GM21529 (cell line): ENCODE measurements at regions not wholly inside any gene's neighbourhood (a gene's known extent, or its start where the extent isn't known, plus 50 kb on each side); places are given as distances from the start of the nearest gene placed in this dataset.

Experiments
- ATAC-seq: cut with Tn5 transposase; IDR thresholded peaks from one replicate; pipeline ENCODE4 v1.9.1; 2021; ENCODE audit not compliant: unreplicated experiment

- ATAC-seq: no peak
These were observed 581.7 kb upstream of the CCDC54 start for GRCh38 chr3:106795553-106795952.

- no peak for ATAC-seq
These were observed 579.8 kb upstream of the CCDC54 start for GRCh38 chr3:106797461-106797860.

DNA sequence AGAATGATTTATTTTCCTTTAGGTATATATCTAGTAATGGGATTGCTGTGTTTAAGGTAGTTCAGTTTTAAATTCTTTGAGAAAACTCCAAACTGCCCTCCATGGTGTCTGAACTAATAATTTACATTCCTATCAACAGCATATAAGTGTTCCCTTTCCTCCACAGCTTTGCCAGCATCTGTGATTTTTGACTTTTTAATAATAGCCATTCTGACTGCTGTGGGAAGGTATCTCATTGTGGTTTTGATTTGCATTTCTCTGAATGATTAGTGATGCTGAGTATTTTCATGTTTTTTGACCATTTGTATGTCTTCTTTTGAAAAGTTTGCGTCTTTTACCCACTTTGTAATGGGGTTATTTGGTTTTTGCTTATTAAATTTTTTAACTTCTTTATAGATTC is 571.6 kb upstream of the CCDC54 start:
- ATAC-seq: no peak

DNA sequence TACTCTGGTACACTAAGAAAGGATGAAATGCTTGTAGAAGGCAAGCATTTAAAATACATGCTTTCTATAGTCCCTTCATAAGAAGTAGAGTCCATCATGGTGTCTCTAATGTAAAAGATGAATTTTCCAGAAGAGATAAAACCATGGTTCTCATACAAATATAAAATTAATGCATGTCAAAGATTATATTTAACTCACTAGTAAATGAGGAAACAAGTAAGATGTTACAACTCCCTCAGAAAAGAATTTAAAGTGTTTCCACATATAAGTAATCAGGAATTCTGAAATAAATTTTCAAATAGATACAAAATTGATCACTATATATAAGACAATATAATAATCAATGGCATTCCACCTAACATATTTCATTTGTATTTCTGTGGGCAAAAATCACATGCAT is 570.3 kb upstream of the CCDC54 start:
- ATAC-seq: no peak

DNA sequence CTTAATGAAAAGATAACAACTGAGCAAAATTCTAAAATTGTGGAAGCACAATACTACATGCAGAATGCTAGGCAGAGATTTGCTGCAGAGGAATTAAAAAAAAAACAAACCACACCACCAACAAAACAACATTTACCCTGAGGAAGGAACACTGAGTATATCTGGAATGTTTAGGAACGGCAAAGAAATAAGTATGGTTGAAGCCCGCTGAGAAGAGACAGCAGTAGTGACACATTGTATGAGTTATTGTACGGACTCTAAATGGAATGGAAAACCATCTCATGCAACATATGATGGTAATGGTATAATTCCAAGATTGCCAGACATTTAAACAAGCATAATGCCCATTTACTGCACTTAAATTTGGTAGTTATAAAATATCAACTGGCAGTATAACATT is 568.2 kb upstream of the CCDC54 start:
- no peak for ATAC-seq

GRCh38 chr3:106809623-106810299 is 567.5 kb upstream of the CCDC54 start:
- ATAC-seq: no peak

DNA sequence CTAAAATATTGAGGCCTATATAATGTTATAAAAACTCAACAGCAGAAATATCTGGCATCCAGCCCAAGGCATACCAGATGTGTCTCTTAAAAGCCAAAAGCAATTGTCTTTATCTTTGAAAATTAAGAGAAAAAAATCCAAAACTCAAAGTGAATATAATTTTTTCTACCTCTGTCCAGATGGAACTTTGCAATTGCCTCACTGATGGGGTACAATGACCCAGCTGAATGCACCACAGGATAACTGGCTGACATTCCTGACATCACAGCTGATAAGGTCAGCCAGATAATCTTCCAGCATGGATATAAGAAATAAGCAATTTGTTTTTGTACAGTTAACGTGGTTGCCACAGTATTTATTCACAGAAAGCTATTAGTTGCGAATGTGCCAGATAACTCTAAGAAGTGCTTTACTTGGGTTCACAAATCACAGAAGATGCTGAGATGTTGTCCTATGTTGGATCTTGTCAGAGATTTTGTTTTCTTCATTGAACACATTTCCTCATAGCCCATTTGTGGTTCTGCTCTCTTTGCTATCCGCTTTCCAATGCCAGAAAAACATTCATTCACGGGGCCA is 566.9 kb upstream of the CCDC54 start:
- no peak for ATAC-seq

GRCh38 chr3:106811376-106811775 is 565.9 kb upstream of the CCDC54 start:
- no peak for ATAC-seq

- ATAC-seq: no peak
These were observed 563.5 kb upstream of the CCDC54 start for GRCh38 chr3:106813742-106814141.

- ATAC-seq: no peak
These were observed 563.0 kb upstream of the CCDC54 start for GRCh38 chr3:106814231-106814630.

DNA sequence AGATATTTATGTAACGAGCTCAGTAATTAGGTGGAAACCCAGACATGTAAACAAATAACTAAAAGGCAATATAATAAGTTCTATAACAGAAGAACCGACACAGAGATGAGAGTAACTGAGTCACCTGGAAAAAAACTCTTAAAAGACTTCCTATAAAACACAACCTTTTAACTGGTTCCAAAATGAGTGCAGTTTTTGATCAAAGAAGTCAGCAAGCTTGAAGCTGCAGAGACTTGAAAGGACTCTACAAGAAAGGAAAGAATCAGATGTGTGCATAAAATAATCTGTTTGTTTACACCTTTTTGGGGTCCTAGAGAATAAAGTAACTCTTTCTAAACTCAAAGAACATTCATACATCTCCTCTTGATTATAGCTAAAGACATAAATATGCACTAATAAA is 560.4 kb upstream of the CCDC54 start:
- ATAC-seq: no peak

- no peak for ATAC-seq
These were observed 559.5 kb upstream of the CCDC54 start for GRCh38 chr3:106817706-106818105.

DNA sequence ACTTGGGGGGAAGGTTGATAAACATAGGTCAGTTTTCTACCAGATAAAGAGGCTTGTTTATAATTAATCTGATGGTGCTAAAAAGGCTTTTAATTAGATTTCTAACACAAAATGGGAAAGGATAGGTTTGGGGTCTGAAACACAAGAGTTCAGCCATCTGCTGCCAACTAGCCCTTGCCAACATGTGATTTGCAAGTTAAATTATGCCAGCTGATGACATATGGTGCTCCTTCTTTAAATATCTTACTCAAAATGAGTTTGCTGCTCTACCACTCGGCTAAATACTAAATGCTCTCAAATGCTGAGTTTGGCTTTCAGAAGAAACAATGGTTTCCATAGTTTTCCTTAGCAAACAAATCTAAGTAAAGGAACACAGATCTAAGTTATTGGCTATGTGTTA is 557.8 kb upstream of the CCDC54 start:
- no peak for ATAC-seq

DNA sequence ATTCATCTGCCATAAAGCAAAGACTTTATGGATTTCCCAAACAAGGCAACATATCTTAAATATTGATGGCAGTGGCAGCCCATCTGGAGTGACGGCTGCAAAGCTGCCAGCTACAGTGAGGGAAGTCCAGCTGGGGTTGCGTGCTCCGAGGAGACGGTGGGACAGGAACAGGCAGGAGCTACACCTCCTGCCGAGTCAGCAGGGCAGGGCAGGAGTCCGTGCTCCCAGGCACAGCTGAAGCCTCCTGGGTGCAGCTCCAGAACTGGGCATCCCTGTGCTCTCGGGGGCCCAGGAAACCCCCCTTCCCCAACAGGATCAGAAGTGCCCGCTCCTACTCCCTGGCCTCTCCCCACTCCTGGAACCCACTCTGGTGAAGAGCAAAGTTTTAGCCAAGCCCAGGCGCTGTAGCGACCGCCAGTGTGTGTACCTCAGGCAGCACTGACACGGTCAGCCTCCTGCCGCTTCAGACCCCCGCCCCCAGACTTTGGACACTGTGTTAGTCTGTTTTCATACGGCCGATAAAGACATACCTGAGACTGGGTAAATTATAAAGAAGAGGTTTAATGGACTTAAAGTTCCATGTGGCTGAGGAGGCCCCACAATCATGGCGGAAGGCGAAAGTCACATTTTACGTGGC is 556.4 kb upstream of the CCDC54 start:
- ATAC-seq: no peak

- no peak for ATAC-seq
These were observed 555.4 kb upstream of the CCDC54 start for GRCh38 chr3:106821801-106822200.

GRCh38 chr3:106822204-106822603 is 555.0 kb upstream of the CCDC54 start:
- no peak for ATAC-seq

DNA sequence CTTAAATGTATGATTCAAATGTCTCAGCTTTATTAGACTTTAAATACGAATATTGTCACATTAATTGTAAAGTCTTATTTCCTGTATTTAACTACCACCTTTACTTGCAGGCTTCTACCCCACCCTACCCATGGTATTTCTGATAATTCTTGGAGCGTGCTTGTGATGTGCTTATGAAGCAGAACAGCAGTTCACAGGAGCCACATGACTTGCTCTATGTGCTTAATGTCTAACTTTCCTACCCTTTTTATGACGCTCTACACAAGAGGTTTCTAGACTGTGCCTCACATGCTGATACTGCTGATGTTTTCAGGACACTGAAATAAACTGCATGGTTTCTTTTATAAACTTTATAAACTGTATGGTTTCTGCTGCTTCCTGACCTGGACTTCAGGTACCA is 553.5 kb upstream of the CCDC54 start:
- ATAC-seq: no peak

- no peak for ATAC-seq
These were observed 552.4 kb upstream of the CCDC54 start for GRCh38 chr3:106824856-106825255.

- ATAC-seq: no peak
These were observed 551.2 kb upstream of the CCDC54 start for GRCh38 chr3:106825962-106826605.

GRCh38 chr3:106826791-106827311 is 550.4 kb upstream of the CCDC54 start:
- no peak for ATAC-seq

- no peak for ATAC-seq
These were observed 549.6 kb upstream of the CCDC54 start for GRCh38 chr3:106827515-106828213.
